RPMI7951 (cell line): ENCODE measurements at regions not wholly inside any gene's neighbourhood (a gene's known extent, or its start where the extent isn't known, plus 50 kb on each side); places are given as distances from the start of the nearest gene placed in this dataset.

ENCODE experiments used
- DNase-seq: peaks from one replicate; pipeline ENCODE4 v3.0.0-alpha.2; 2012; ENCODE audit warnings: low read depth

DNA sequence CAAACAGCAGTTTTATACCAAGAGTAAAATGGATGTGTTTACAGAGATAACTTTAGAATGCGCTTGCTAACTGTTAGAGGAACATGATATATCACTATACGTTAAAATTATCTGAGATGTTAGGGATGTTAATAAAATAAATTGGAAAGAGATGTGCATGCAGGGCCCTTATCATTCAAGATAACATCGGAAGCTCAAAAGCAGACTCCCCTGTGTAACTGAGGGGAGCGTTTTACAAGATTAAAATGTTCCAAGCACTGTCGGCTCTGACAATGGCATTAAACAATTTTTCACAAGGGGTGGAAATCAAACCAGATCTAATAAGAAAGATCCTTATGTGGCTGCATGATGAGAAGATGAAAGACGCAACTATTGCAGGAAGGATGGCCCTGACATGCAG is 53.3 kb upstream of the DCC start:
- no peak for DNase-seq

DNA sequence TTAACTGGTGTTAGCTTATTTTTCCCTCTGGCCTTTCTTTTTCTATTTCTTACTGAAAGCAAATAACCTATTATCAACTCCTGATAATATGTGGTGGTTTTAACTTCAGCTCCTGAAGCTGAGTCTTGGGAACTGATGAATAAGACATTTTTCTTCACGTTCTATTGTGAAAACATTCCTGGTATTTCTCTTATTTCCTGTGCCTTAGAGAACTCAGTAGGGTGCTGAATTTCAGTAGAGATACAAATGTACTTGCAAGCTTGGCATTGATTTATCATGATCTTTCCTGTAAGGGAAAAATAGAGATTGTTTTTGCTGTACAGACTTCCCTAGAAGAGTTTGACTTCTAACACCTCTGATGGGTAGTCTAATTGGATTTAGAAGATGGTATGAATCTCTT is 52.8 kb upstream of the DCC start:
- DNase-seq, result no peak

DNA sequence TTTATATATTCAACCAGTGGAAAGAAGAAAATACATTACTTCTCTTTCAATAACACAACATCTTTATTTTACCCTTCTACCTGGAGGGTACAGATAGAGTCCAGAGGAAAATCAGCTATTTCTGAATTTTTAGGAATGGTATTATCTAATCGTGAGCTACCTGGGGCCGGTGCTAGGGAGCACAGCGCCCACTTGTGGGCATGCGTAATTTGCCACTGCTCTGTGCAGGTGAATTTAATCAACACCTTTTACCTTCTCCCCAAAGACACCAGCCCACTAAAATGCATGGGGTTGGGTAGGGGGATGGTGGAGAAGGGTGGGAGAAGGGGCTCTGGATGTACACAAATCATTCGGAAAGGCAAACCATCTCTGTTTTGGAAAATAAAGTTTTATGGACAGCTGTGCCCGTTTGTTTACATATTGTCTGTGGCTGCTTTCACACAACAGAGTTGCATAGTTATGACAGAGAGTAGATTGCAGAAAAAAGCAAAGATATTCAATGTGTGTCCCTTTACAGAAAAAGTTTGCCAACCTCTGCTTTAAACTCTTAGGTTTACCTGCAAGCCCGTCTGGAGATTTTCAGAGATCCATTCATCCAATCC is 51.5 kb upstream of the DCC start:
- DNase-seq, result no peak

DNA sequence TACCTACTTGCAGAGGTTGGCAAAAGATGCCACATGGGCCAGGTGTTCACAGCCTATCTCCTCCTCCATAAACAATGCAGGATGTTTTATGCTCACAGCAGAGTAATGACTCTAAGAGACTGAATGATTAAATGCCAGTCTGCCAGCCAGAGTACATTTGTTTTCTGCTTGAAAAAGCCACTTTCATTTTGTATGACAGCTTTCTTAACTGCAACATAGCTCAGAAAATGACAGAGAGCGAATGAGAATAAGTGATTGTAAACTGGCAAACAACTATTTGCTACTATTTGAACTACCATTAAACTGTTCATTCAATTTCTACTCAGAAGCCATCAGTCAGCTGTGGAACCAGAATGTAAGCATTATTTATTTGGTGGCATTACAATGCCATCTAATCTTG is 50.6 kb upstream of the DCC start:
- no peak for DNase-seq
